MM.1S (cell line): ENCODE measurements at regions not wholly inside any gene's neighbourhood (a gene's known extent, or its start where the extent isn't known, plus 50 kb on each side); places are given as distances from the start of the nearest gene placed in this dataset.

ENCODE experiments used
- DNase-seq: peaks from one replicate; pipeline ENCODE4 v3.0.0-alpha.2; 2015
- H2AFZ ChIP-seq: fragments of 300-600 bp; sonication (generic); 2 replicates; pipeline ENCODE4 v1.6.0; 2016; ENCODE audit warnings: antibody characterized with exemption, low read length
- H3F3A ChIP-seq: fragments of 300-600 bp; sonication (generic); 2 replicates; pipeline ENCODE4 v1.6.1; 2016; ENCODE audit warnings: mild to moderate bottlenecking, antibody characterized with exemption, low read length, moderate library complexity, mixed read lengths; ENCODE audit not compliant: insufficient read depth
- H3K27ac ChIP-seq: fragments of 300-600 bp; sonication (generic); 2 replicates; pipeline ENCODE4 v1.5.1; 2016; ENCODE audit warnings: mild to moderate bottlenecking, low read length
- H3K27me3 ChIP-seq: fragments of 300-600 bp; sonication (generic); replicated peaks from 2 replicates; pipeline ENCODE4 v1.6.0; 2016; ENCODE audit warnings: low read length; ENCODE audit not compliant: insufficient read depth
- H3K36me3 ChIP-seq: fragments of 300-600 bp; sonication (generic); replicated peaks from 2 replicates; pipeline ENCODE4 v1.6.1; 2016; ENCODE audit warnings: mild to moderate bottlenecking, low read length, mixed read lengths; ENCODE audit not compliant: insufficient read depth
- H3K4me1 ChIP-seq: fragments of 300-600 bp; sonication (generic); 2 replicates; pipeline ENCODE4 v1.6.1; 2016; ENCODE audit warnings: low read length, mixed read lengths
- H3K4me2 ChIP-seq: fragments of 300-600 bp; sonication (generic); 2 replicates; pipeline ENCODE4 v1.6.0; 2016; ENCODE audit warnings: low read depth, low read length
- H3K4me3 ChIP-seq: fragments of 300-600 bp; sonication (generic); 2 replicates; pipeline ENCODE4 v1.5.1; 2016; ENCODE audit warnings: low read length, mixed read lengths
- H3K79me2 ChIP-seq: fragments of 300-600 bp; sonication (generic); 2 replicates; pipeline ENCODE4 v1.6.1; 2016; ENCODE audit warnings: mixed run types, low read length, mixed read lengths
- H3K9ac ChIP-seq: fragments of 300-600 bp; sonication (generic); 2 replicates; pipeline ENCODE4 v1.6.1; 2016; ENCODE audit warnings: low read length, mixed read lengths
- H3K9me2 ChIP-seq: fragments of 300-600 bp; sonication (generic); replicated peaks from 2 replicates; pipeline ENCODE4 v1.6.1; 2016; ENCODE audit warnings: mild to moderate bottlenecking, low read length, mixed read lengths; ENCODE audit not compliant: insufficient read depth
- H3K9me3 ChIP-seq: fragments of 300-600 bp; sonication (generic); replicated peaks from 2 replicates; pipeline ENCODE4 v1.6.1; 2016; ENCODE audit warnings: mild to moderate bottlenecking, low read length, mixed read lengths; ENCODE audit not compliant: insufficient read depth
- H4K20me1 ChIP-seq: fragments of 300-600 bp; sonication (generic); 2 replicates; pipeline ENCODE4 v1.6.1; 2016; ENCODE audit warnings: mild to moderate bottlenecking, low read length, moderate library complexity, mixed read lengths; ENCODE audit not compliant: insufficient read depth
- EZH2 ChIP-seq: fragments of 300-600 bp; sonication (generic); optimal IDR thresholded peaks from 2 replicates; pipeline ENCODE3; 2017; ENCODE audit warnings: low read depth, mild to moderate bottlenecking, antibody characterized with exemption, low read length, mixed read lengths
- EZH2phosphoT487 ChIP-seq: fragments of 300-600 bp; sonication (generic); IDR thresholded peaks from 2 replicates; pipeline ENCODE4 v1.6.1; 2018; ENCODE audit warnings: antibody characterized with exemption, low read length
- TF ChIP-seq, protein P1 (sequence below): fragments of 300-600 bp; sonication (generic); IDR thresholded peaks from 2 replicates; pipeline ENCODE4 v1.5.1; 2016; ENCODE audit warnings: antibody characterized with exemption, low read length, mixed read lengths

DNA sequence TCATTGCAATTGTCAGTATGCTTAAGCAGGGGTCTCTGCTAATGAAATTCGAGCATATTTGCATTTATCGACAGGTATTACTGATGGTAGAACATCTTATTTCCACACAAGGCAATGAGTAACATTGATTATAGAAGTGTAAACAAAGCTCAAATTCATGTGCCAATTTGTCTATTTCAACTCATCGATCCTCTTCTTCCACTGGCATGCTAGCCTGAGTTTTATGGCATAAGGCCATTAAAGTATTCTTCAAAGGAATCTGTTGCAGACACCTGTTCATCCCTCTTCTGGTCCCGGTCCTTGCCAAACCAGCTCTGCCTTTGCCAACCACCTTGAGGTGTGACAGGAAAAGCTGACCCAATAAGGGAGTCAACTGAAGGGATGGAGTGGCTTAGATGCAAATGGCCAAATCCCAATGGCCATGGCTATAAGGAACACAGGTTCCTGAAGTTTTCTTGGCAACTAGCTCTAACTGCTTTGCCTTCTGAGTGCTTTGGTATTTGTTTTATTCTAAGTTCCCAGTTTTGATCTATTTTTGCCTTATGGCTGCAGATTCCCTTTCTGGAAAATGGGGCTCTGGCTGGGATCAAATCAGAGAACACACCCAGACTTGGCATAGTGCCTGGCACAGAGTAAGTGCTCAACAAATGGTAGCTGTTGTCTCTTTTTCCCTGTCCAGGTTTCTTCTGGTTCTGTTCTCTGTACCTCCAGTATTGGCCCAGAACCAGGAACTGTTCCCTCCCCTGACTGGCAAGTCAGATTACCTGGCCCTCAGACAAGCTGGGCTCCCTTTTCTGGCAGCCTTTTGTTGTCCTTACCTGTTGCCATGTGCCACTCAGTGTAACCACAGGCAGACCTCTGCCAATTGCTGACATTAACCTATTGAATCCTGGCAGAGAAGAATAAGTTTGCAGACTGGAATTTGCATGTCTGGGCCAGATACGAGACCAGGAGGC is 63.1 kb downstream of the RTL9 start:
- H2AFZ ChIP-seq, result no peak overlapping the region
- no peak overlapping the region for H3K4me2 ChIP-seq
- DNase-seq, result no peak
- H4K20me1 ChIP-seq, result no peaks in the 10 kb centered on the region
- H3K9me3 ChIP-seq, result no peaks in the 10 kb centered on the region
- no peaks in the 10 kb centered on the region for H3K79me2 ChIP-seq
- H3K27ac ChIP-seq, result no peak overlapping the region
- no peak overlapping the region for H3K4me3 ChIP-seq
- no peak for TF ChIP-seq EZH2
- TF ChIP-seq, protein P1, sequence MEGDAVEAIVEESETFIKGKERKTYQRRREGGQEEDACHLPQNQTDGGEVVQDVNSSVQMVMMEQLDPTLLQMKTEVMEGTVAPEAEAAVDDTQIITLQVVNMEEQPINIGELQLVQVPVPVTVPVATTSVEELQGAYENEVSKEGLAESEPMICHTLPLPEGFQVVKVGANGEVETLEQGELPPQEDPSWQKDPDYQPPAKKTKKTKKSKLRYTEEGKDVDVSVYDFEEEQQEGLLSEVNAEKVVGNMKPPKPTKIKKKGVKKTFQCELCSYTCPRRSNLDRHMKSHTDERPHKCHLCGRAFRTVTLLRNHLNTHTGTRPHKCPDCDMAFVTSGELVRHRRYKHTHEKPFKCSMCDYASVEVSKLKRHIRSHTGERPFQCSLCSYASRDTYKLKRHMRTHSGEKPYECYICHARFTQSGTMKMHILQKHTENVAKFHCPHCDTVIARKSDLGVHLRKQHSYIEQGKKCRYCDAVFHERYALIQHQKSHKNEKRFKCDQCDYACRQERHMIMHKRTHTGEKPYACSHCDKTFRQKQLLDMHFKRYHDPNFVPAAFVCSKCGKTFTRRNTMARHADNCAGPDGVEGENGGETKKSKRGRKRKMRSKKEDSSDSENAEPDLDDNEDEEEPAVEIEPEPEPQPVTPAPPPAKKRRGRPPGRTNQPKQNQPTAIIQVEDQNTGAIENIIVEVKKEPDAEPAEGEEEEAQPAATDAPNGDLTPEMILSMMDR, result no peak
- no peak for TF ChIP-seq EZH2phosphoT487
- no peaks in the 10 kb centered on the region for H3K36me3 ChIP-seq
- H3K4me1 ChIP-seq, result no peaks in the 10 kb centered on the region
- no peaks in the 10 kb centered on the region for H3K9me2 ChIP-seq
- H3K9ac ChIP-seq, result no peak overlapping the region
- no peaks in the 10 kb centered on the region for H3F3A ChIP-seq
- H3K27me3 ChIP-seq, result no peaks in the 10 kb centered on the region

- Histone ChIP-seq H2AFZ (no peak overlapping the region), H3K79me2 (no peaks in the 10 kb centered on the region), H3K36me3 (no peaks in the 10 kb centered on the region), H3K4me3 (no peak overlapping the region), H3K4me1 (no peaks in the 10 kb centered on the region), H3K9me2 (no peaks in the 10 kb centered on the region), H3K27me3 (no peaks in the 10 kb centered on the region), H4K20me1 (no peaks in the 10 kb centered on the region), H3F3A (no peaks in the 10 kb centered on the region), H3K4me2 (no peak overlapping the region), H3K27ac (no peak overlapping the region), H3K9me3 (no peaks in the 10 kb centered on the region), H3K9ac (no peak overlapping the region)
- no peak for DNase-seq
- TF ChIP-seq, protein P1, result no peak
- TF ChIP-seq EZH2, result no peak
- no peak for TF ChIP-seq EZH2phosphoT487
These were observed 66.8 kb downstream of the RTL9 start for GRCh38 chrX:110425222-110426154.

GRCh38 chrX:110426155-110426504 is 67.5 kb downstream of the RTL9 start:
- DNase-seq, result no peak
- no peaks in the 10 kb centered on the region for H3K9me2 ChIP-seq
- H3K9ac ChIP-seq, result no peak overlapping the region
- H3K4me3 ChIP-seq, result no peak overlapping the region
- no peaks in the 10 kb centered on the region for H4K20me1 ChIP-seq
- TF ChIP-seq EZH2, result no peak
- TF ChIP-seq EZH2phosphoT487, result no peak
- TF ChIP-seq, protein P1, result no peak
- H3K4me1 ChIP-seq, result no peaks in the 10 kb centered on the region
- H3K27me3 ChIP-seq, result no peaks in the 10 kb centered on the region
- H3K36me3 ChIP-seq, result no peaks in the 10 kb centered on the region
- H3K4me2 ChIP-seq, result no peak overlapping the region
- no peaks in the 10 kb centered on the region for H3K79me2 ChIP-seq
- H3K9me3 ChIP-seq, result no peaks in the 10 kb centered on the region
- H2AFZ ChIP-seq, result no peak overlapping the region
- no peak overlapping the region for H3K27ac ChIP-seq
- no peaks in the 10 kb centered on the region for H3F3A ChIP-seq
